Trophoblast cell (in vitro differentiated cells and primary cell): ENCODE measurements at regions not wholly inside any gene's neighbourhood (a gene's known extent, or its start where the extent isn't known, plus 50 kb on each side); places are given as distances from the start of the nearest gene placed in this dataset.

ENCODE experiments used
- DNase-seq, 2 donors: peaks; one replicate each; pipeline ENCODE4 v3.0.0-alpha.2; 2016
- H2AFZ ChIP-seq: 2 replicates; pipeline ENCODE4 v1.6.1; 2013; ENCODE audit warnings: low read length, moderate library complexity, mild to moderate bottlenecking; ENCODE audit not compliant: insufficient read depth, poor library complexity
- H2AK5ac ChIP-seq: 2 replicates; pipeline ENCODE4 v1.6.1; 2013; ENCODE audit warnings: mild to moderate bottlenecking, low read length
- H2BK120ac ChIP-seq: 2 replicates; pipeline ENCODE4 v1.6.1; 2013; ENCODE audit warnings: low read length, mild to moderate bottlenecking, moderate library complexity; ENCODE audit not compliant: insufficient read depth, poor library complexity
- H2BK12ac ChIP-seq: 2 replicates; pipeline ENCODE4 v1.6.1; 2013; ENCODE audit warnings: mild to moderate bottlenecking, low read length, moderate library complexity
- H2BK5ac ChIP-seq: 2 replicates; pipeline ENCODE4 v1.6.1; 2013; ENCODE audit warnings: low read length, low read depth, moderate library complexity, mild to moderate bottlenecking; ENCODE audit not compliant: poor library complexity
- H3K14ac ChIP-seq: 2 replicates; pipeline ENCODE4 v1.6.1; 2013; ENCODE audit warnings: mild to moderate bottlenecking, low read length
- H3K18ac ChIP-seq: 2 replicates; pipeline ENCODE4 v1.6.1; 2013; ENCODE audit warnings: mild to moderate bottlenecking, low read length
- H3K23ac ChIP-seq: 2 replicates; pipeline ENCODE4 v1.6.1; 2013; ENCODE audit warnings: low read length
- H3K27ac ChIP-seq: 2 replicates; pipeline ENCODE4 v1.5.1; 2013; ENCODE audit warnings: low read depth, mild to moderate bottlenecking, inconsistent platforms, low read length, moderate library complexity
- H3K27me3 ChIP-seq: 2 replicates; pipeline ENCODE4 v1.6.1; 2013; ENCODE audit warnings: inconsistent platforms, mild to moderate bottlenecking, low read length, moderate library complexity; ENCODE audit not compliant: insufficient read depth
- H3K36me3 ChIP-seq, 2 experiments: 1 replicate in 1 of 2; 2 replicates in 1 of 2; pipeline ENCODE4 v1.6.1; 2013; ENCODE audit warnings: low read length in 2 of 2, mild to moderate bottlenecking in 2 of 2, moderate library complexity in 1 of 2; ENCODE audit not compliant: insufficient read depth in 2 of 2, control insufficient read depth in 1 of 2
- H3K4ac ChIP-seq: 2 replicates; pipeline ENCODE4 v1.6.1; 2013; ENCODE audit warnings: low read depth, mild to moderate bottlenecking, low read length, moderate library complexity
- H3K4me1 ChIP-seq, 2 experiments: 1 replicate in 1 of 2; 2 replicates in 1 of 2; pipeline ENCODE4 v1.6.1; 2013; ENCODE audit warnings: low read length in 2 of 2, mild to moderate bottlenecking in 2 of 2, moderate library complexity in 1 of 2; ENCODE audit not compliant: insufficient read depth in 2 of 2, control insufficient read depth in 1 of 2
- H3K4me2 ChIP-seq: 2 replicates; pipeline ENCODE4 v1.6.1; 2013; ENCODE audit warnings: inconsistent platforms, mild to moderate bottlenecking, low read length, moderate library complexity
- H3K4me3 ChIP-seq: 2 replicates; pipeline ENCODE4 v1.5.1; 2013; ENCODE audit warnings: mild to moderate bottlenecking, low read depth, low read length, inconsistent platforms
- H3K79me1 ChIP-seq: one replicate; pipeline ENCODE4 v1.6.1; 2013; ENCODE audit warnings: low read length
- H3K79me2 ChIP-seq: 2 replicates; pipeline ENCODE4 v1.6.1; 2013; ENCODE audit warnings: low read length, mild to moderate bottlenecking; ENCODE audit not compliant: control insufficient read depth, insufficient read depth, poor library complexity
- H3K9ac ChIP-seq: 2 replicates; pipeline ENCODE4 v1.6.1; 2013; ENCODE audit warnings: mild to moderate bottlenecking, low read length
- H3K9me3 ChIP-seq: 2 replicates; pipeline ENCODE4 v1.6.1; 2013; ENCODE audit warnings: low read depth, mild to moderate bottlenecking, control low read depth, inconsistent platforms, low read length; ENCODE audit not compliant: insufficient read depth
- H4K12ac ChIP-seq: 2 replicates; pipeline ENCODE4 v1.6.1; 2013; ENCODE audit warnings: low read depth, mild to moderate bottlenecking, low read length, moderate library complexity
- H4K8ac ChIP-seq: 2 replicates; pipeline ENCODE4 v1.6.1; 2013; ENCODE audit warnings: low read depth, mild to moderate bottlenecking, low read length, moderate library complexity
- H4K91ac ChIP-seq: one replicate; pipeline ENCODE4 v1.6.1; 2013; ENCODE audit warnings: low read depth, mild to moderate bottlenecking, low read length, moderate library complexity
- WGBS: extraction: QIAGEN DNeasy Blood & Tissue Kit; methylation state at CpG from one replicate; pipeline ENCODE4 v1.1.7; 2013; ENCODE audit warnings: missing lambda C conversion rate; ENCODE audit not compliant: insufficient read length, insufficient coverage; ENCODE audit errors: extremely low coverage; 5-methylcytosine and 5-hydroxymethylcytosine counted together

DNA sequence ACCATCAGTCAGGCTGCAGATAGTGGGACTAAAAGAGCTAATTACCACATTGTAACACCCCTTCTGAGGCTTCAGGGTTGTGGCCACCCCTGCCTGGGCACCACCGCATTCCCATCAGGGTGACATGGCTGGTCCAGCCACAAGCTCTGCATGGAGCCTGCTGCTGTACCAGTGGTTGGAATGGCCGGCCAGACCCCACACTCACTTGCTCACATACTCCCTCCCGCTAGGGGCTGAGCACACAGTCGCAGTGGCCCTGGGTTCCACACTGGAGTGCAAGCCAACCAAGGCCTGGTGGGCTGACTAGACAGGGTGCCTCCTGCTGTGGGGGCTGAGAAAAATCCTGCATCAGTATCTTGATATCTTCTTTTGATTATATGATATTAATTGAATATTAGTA is 182.8 kb upstream of the STK17B start:
- Histone ChIP-seq H3K14ac (no peak overlapping the region), H3K27ac (no peak overlapping the region), H3K4me2 (no peak overlapping the region), H4K91ac (no peak overlapping the region), H3K9me3 (no peaks in the 10 kb centered on the region), H3K4ac (no peak overlapping the region), H2BK120ac (no peak overlapping the region), H3K27me3 (no peaks in the 10 kb centered on the region), H4K8ac (no peak overlapping the region), H2AFZ (no peak overlapping the region), H3K36me3 (no peaks in the 10 kb centered on the region), H3K9ac (no peak overlapping the region), H3K4me1 (no peaks in the 10 kb centered on the region), H3K4me3 (no peak overlapping the region), H2BK12ac (no peak overlapping the region), H3K79me1 (no peaks in the 10 kb centered on the region), H3K18ac (peak overlapping the region; percentile 27), H3K23ac (no peak overlapping the region), H3K79me2 (no peaks in the 10 kb centered on the region), H4K12ac (no peak overlapping the region), H2AK5ac (no peak overlapping the region), H2BK5ac (no peak overlapping the region)
- no peak for DNase-seq
- no CpG with 5 or more reads among the region's 4 CpGs for WGBS

DNA sequence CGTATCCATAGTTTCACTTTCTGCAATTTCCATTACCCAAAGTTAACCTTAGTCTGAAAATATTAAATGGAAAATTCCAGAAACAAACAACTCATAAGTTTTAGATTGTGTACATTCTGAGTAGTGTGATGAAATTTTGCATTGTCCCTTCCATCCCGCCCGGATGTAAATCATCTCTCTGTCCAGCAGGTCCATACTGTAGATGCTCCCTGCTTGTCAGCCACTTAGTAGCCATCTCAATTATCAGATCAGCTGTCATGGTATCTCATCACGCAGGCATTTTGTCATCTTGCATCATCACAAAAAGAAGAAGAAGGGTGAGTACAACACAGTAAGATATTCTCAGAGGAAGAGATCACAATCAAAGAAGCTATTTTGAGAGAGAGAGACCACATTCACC is 185.0 kb upstream of the STK17B start:
- Histone ChIP-seq H2BK120ac (no peak overlapping the region), H3K23ac (no peak overlapping the region), H2BK12ac (no peak overlapping the region), H4K91ac (no peak overlapping the region), H3K79me2 (no peaks in the 10 kb centered on the region), H2BK5ac (no peak overlapping the region), H3K14ac (no peak overlapping the region), H3K36me3 (no peaks in the 10 kb centered on the region), H3K4ac (no peak overlapping the region), H3K9me3 (no peaks in the 10 kb centered on the region), H3K4me3 (no peak overlapping the region), H3K18ac (no peak overlapping the region), H3K79me1 (no peaks in the 10 kb centered on the region), H4K8ac (no peak overlapping the region), H4K12ac (no peak overlapping the region), H2AFZ (no peak overlapping the region), H3K4me2 (no peak overlapping the region), H3K27ac (no peak overlapping the region), H3K4me1 (no peaks in the 10 kb centered on the region), H3K27me3 (no peaks in the 10 kb centered on the region), H3K9ac (no peak overlapping the region), H2AK5ac (no peak overlapping the region)
- WGBS, result no CpG with 5 or more reads among the region's 4 CpGs
- peak; percentile 70 to 84 for DNase-seq

DNA sequence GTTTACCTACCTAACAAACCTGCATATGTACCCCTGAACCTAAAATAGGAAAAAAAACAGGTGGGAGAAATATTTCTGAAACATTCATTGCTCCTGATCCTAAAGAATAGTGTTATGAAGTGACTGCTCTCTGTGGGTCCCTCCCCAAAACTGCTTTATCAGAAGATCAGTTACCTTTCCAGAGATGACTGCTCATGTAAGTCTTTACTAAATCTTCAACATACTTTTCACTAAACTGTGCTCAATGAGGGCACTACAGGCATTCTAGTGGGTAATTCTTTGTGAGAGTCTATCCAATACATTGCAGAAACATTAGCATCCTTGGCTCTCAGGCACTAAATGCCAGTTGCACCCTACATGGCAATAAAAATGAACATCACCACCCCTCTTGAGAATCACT is 189.3 kb upstream of the STK17B start:
- Histone ChIP-seq H2BK120ac (no peak overlapping the region), H4K12ac (no peak overlapping the region), H3K23ac (no peak overlapping the region), H3K14ac (no peak overlapping the region), H2BK5ac (no peak overlapping the region), H3K79me2 (no peaks in the 10 kb centered on the region), H3K4me2 (no peak overlapping the region), H3K18ac (no peak overlapping the region), H3K27ac (no peak overlapping the region), H2BK12ac (no peak overlapping the region), H3K9me3 (no peaks in the 10 kb centered on the region), H3K36me3 (no peaks in the 10 kb centered on the region), H3K4me3 (no peak overlapping the region), H4K8ac (no peak overlapping the region), H3K4me1 (no peaks in the 10 kb centered on the region), H2AFZ (no peak overlapping the region), H2AK5ac (no peak overlapping the region), H3K4ac (no peak overlapping the region), H3K9ac (no peak overlapping the region), H3K27me3 (no peaks in the 10 kb centered on the region), H3K79me1 (no peaks in the 10 kb centered on the region), H4K91ac (no peak overlapping the region)
- DNase-seq, result no peak

DNA sequence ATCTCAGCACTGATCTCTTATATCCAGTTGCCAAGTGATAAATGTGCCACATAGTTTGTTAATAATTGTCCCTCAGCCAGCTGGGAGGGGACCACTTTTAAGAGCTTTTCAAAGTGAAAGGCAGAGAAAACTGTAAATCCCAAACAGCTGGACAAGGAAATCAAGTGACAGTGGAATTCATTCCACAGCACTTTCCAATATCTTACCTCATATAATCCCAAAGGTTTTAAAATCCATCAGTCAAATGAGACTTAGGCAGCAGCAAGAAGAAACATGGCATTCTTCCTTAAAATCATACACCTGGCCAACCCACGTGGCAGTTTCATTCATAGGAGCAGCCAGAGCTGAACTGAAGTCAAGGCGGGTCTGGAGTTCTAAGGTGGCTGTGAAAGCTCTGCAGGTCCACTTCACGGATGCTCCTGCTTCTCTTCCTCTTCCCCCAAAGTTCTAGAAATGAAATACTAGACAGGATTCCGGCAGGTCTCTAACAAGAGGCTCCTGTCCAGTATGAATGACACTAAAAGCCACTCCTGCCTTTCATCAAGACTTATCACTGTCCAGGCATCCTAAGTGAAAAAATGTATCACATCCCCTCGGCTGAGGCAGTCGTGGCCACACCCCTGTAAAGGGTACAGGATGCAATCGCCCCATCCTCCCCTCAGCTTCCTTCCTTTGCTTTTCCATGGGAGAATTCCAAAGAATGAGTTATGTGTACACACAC is 190.4 kb upstream of the STK17B start:
- Histone ChIP-seq H2BK12ac (no peak overlapping the region), H3K23ac (no peak overlapping the region), H3K4me2 (no peak overlapping the region), H3K79me1 (no peaks in the 10 kb centered on the region), H4K91ac (no peak overlapping the region), H2BK120ac (no peak overlapping the region), H3K4me3 (no peak overlapping the region), H2AK5ac (no peak overlapping the region), H4K12ac (no peak overlapping the region), H3K9me3 (no peaks in the 10 kb centered on the region), H3K27ac (no peak overlapping the region), H4K8ac (no peak overlapping the region), H3K79me2 (no peaks in the 10 kb centered on the region), H3K4ac (no peak overlapping the region), H2BK5ac (no peak overlapping the region), H3K27me3 (no peaks in the 10 kb centered on the region), H2AFZ (no peak overlapping the region), H3K4me1 (no peaks in the 10 kb centered on the region), H3K14ac (no peak overlapping the region), H3K18ac (no peak overlapping the region), H3K36me3 (no peaks in the 10 kb centered on the region), H3K9ac (no peak overlapping the region)
- no CpG with 5 or more reads among the region's 7 CpGs for WGBS
- no peak for DNase-seq
